ENCODE measurements at regions not wholly inside any gene's neighbourhood (a gene's known extent, or its start where the extent isn't known, plus 50 kb on each side); places are given as distances from the start of the nearest gene placed in this dataset.

GRCh38 chr10:121216721-121217181, 365.6 kb downstream of the WDR11 start:
- no peak for DNase-seq (ENCODE audit: extremely low spot score)
- TF ChIP-seq FOXM1 (IDR thresholded peaks at IDR 0.05; ENCODE audit: borderline replicate concordance) (no peak), ARNT (IDR thresholded peaks at IDR 0.05) (no peak), FOXA1 (IDR thresholded peaks at IDR 0.05) (no peak), ZNF384 (IDR thresholded peaks at IDR 0.05) (no peak), TARDBP (IDR thresholded peaks at IDR 0.05) (no peak), L3MBTL2 (conservative IDR thresholded peaks at IDR 0.05) (no peak), SUZ12 (IDR thresholded peaks at IDR 0.05) (no peak), NFRKB (IDR thresholded peaks at IDR 0.05) (no peak), FOXK2 (IDR thresholded peaks at IDR 0.05) (no peak), PKNOX1 (IDR thresholded peaks at IDR 0.05) (no peak), HDGF (IDR thresholded peaks at IDR 0.05; ENCODE audit: borderline replicate concordance) (no peak), LEF1 (IDR thresholded peaks at IDR 0.05; ENCODE audit: borderline replicate concordance) (no peak), BHLHE40 (IDR thresholded peaks at IDR 0.05; ENCODE audit: borderline replicate concordance) (no peak), SP1 (IDR thresholded peaks at IDR 0.05) (no peak), CTBP1 (IDR thresholded peaks at IDR 0.05; ENCODE audit: borderline replicate concordance) (no peak), ELF4 (IDR thresholded peaks at IDR 0.05) (no peak)
- ChIA-PET CTCF (no interaction called here), POLR2A (no interaction called here)

- CTCF ChIA-PET: interaction anchor here (0.7 kb wide), 1 partner anchor 437 kb away, joined by 3 read pairs; no protein-coding TSS in a partner anchor
- POLR2A ChIA-PET: no interaction called here
- no peak for DNase-seq (ENCODE audit: extremely low spot score)
- TF ChIP-seq CTBP1 (IDR thresholded peaks at IDR 0.05; ENCODE audit: borderline replicate concordance) (no peak), LEF1 (IDR thresholded peaks at IDR 0.05; ENCODE audit: borderline replicate concordance) (no peak), ELF4 (IDR thresholded peaks at IDR 0.05) (no peak), SP1 (IDR thresholded peaks at IDR 0.05) (no peak), HDGF (IDR thresholded peaks at IDR 0.05; ENCODE audit: borderline replicate concordance) (no peak), PKNOX1 (IDR thresholded peaks at IDR 0.05) (no peak), SUZ12 (IDR thresholded peaks at IDR 0.05) (no peak), FOXM1 (IDR thresholded peaks at IDR 0.05; ENCODE audit: borderline replicate concordance) (no peak), NFRKB (IDR thresholded peaks at IDR 0.05) (no peak), BHLHE40 (IDR thresholded peaks at IDR 0.05; ENCODE audit: borderline replicate concordance) (no peak), ZNF384 (IDR thresholded peaks at IDR 0.05) (no peak), FOXK2 (IDR thresholded peaks at IDR 0.05) (no peak), ARNT (IDR thresholded peaks at IDR 0.05) (no peak), L3MBTL2 (conservative IDR thresholded peaks at IDR 0.05) (no peak), FOXA1 (IDR thresholded peaks at IDR 0.05) (no peak), TARDBP (IDR thresholded peaks at IDR 0.05) (no peak)
Measured at GRCh38 chr10:121217331-121217730, 366.2 kb downstream of the WDR11 start.

GRCh38 chr10:121221072-121221471, 369.9 kb downstream of the WDR11 start:
- no peak for TF ChIP-seq L3MBTL2 (conservative IDR thresholded peaks at IDR 0.05)
- TF ChIP-seq PKNOX1 (IDR thresholded peaks at IDR 0.05): no peak
- TF ChIP-seq SUZ12 (IDR thresholded peaks at IDR 0.05): no peak
- no peak for TF ChIP-seq FOXK2 (IDR thresholded peaks at IDR 0.05)
- CTCF ChIA-PET: interaction anchor here (1.3 kb wide), 1 partner anchor 19 kb away, joined by 3 read pairs; no protein-coding TSS in a partner anchor
- DNase-seq (ENCODE audit: extremely low spot score): no peak
- POLR2A ChIA-PET: no interaction called here

- ChIA-PET POLR2A (no interaction called here), CTCF (no interaction called here)
- DNase-seq (ENCODE audit: extremely low spot score): no peak
- TF ChIP-seq NFRKB (IDR thresholded peaks at IDR 0.05) (no peak), SUZ12 (IDR thresholded peaks at IDR 0.05) (no peak), LEF1 (IDR thresholded peaks at IDR 0.05; ENCODE audit: borderline replicate concordance) (no peak)
Measured at GRCh38 chr10:121221991-121222390, 370.8 kb downstream of the WDR11 start.

GRCh38 chr10:121222842-121223241, 371.7 kb downstream of the WDR11 start:
- TF ChIP-seq ZNF384 (IDR thresholded peaks at IDR 0.05) (no peak), L3MBTL2 (conservative IDR thresholded peaks at IDR 0.05) (no peak), FOXM1 (IDR thresholded peaks at IDR 0.05; ENCODE audit: borderline replicate concordance) (no peak), FOXK2 (IDR thresholded peaks at IDR 0.05) (no peak), SP1 (IDR thresholded peaks at IDR 0.05) (no peak), LEF1 (IDR thresholded peaks at IDR 0.05; ENCODE audit: borderline replicate concordance) (no peak), BHLHE40 (IDR thresholded peaks at IDR 0.05; ENCODE audit: borderline replicate concordance) (no peak), HDGF (IDR thresholded peaks at IDR 0.05; ENCODE audit: borderline replicate concordance) (no peak), SUZ12 (IDR thresholded peaks at IDR 0.05) (no peak), CTBP1 (IDR thresholded peaks at IDR 0.05; ENCODE audit: borderline replicate concordance) (no peak), TARDBP (IDR thresholded peaks at IDR 0.05) (no peak), NFRKB (IDR thresholded peaks at IDR 0.05) (no peak), ARNT (IDR thresholded peaks at IDR 0.05) (no peak), ELF4 (IDR thresholded peaks at IDR 0.05) (no peak), FOXA1 (IDR thresholded peaks at IDR 0.05) (no peak), PKNOX1 (IDR thresholded peaks at IDR 0.05) (no peak)
- no peak for DNase-seq (ENCODE audit: extremely low spot score)
- ChIA-PET POLR2A (no interaction called here), CTCF (no interaction called here)

- no peak for TF ChIP-seq ZNF384 (IDR thresholded peaks at IDR 0.05)
- no peak for TF ChIP-seq PKNOX1 (IDR thresholded peaks at IDR 0.05)
- TF ChIP-seq ELF4 (IDR thresholded peaks at IDR 0.05): no peak
- TF ChIP-seq NFRKB (IDR thresholded peaks at IDR 0.05): no peak
- TF ChIP-seq BHLHE40 (IDR thresholded peaks at IDR 0.05; ENCODE audit: borderline replicate concordance): no peak
- no peak for TF ChIP-seq FOXK2 (IDR thresholded peaks at IDR 0.05)
- no peak for TF ChIP-seq LEF1 (IDR thresholded peaks at IDR 0.05; ENCODE audit: borderline replicate concordance)
- TF ChIP-seq FOXM1 (IDR thresholded peaks at IDR 0.05; ENCODE audit: borderline replicate concordance): no peak
- no peak for TF ChIP-seq TARDBP (IDR thresholded peaks at IDR 0.05)
- no peak for TF ChIP-seq L3MBTL2 (conservative IDR thresholded peaks at IDR 0.05)
- TF ChIP-seq SUZ12 (IDR thresholded peaks at IDR 0.05): no peak
- TF ChIP-seq FOXA1 (IDR thresholded peaks at IDR 0.05): no peak
- TF ChIP-seq SP1 (IDR thresholded peaks at IDR 0.05): no peak
- TF ChIP-seq HDGF (IDR thresholded peaks at IDR 0.05; ENCODE audit: borderline replicate concordance): no peak
- no peak for TF ChIP-seq CTBP1 (IDR thresholded peaks at IDR 0.05; ENCODE audit: borderline replicate concordance)
- no peak for TF ChIP-seq ARNT (IDR thresholded peaks at IDR 0.05)
- DNase-seq (ENCODE audit: extremely low spot score): no peak
- ChIA-PET CTCF (no interaction called here), POLR2A (no interaction called here)
Measured at GRCh38 chr10:121231079-121231478, 367.2 kb downstream of the FGFR2 start.

Measured in HEK293T (cell line).